T-helper 1 cell treated with Interleukin-12 subunit alpha and Interleukin-12 subunit beta and Interleukin-4 antibody, amounts not matched to agents 30 μg/mL and 1 μg/mL, for 36 hours (primary cell): ENCODE measurements at regions not wholly inside any gene's neighbourhood (a gene's known extent, or its start where the extent isn't known, plus 50 kb on each side); places are given as distances from the start of the nearest gene placed in this dataset.
"Not testable (repeated sequence)": the region's sequence is repeated elsewhere in the genome, so short reads cannot be mapped to it uniquely, and the experiment has no call there.

Source experiments
- H3K27ac Mint-ChIP-seq: one replicate; pipeline ENCODE4 v1.8.0; 2021; ENCODE audit warnings: mild to moderate bottlenecking, mixed read lengths
- H3K27me3 Mint-ChIP-seq: one replicate; pipeline ENCODE4 v1.8.0; 2021; ENCODE audit warnings: low read depth, mixed read lengths
- H3K36me3 Mint-ChIP-seq: one replicate; pipeline ENCODE4 v1.8.0; 2021; ENCODE audit warnings: low read depth, mixed read lengths
- H3K4me1 Mint-ChIP-seq: one replicate; pipeline ENCODE4 v1.8.0; 2021; ENCODE audit warnings: low read depth, mixed read lengths
- H3K4me3 Mint-ChIP-seq: one replicate; pipeline ENCODE4 v1.8.0; 2021; ENCODE audit warnings: mild to moderate bottlenecking, moderate library complexity, mixed read lengths
- H3K9me3 Mint-ChIP-seq: one replicate; pipeline ENCODE4 v1.8.0; 2021; ENCODE audit warnings: mixed read lengths

DNA sequence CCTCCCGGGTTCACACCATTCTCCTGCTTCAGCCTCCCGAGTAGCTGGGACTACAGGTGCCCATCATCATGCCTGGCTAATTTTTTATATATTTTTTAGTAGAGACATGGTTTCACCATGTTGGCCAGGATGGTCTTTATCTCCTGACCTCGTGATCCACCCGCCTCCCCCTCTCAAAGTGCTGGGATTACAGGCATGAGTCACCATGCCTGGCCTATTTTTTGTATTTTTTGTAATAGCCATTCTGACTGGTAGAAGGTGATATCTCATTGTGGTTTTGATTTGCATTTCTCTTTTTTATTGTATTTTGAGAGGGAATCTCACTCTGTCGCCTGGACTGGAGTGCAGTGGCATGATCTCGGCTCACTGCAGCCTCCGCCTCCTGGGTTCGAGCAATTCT, 139.6 kb upstream of the TNPO1 start:
- not testable (repeated sequence) for H3K4me1 Mint-ChIP-seq, H3K27me3 Mint-ChIP-seq, H3K9me3 Mint-ChIP-seq, H3K27ac Mint-ChIP-seq, H3K36me3 Mint-ChIP-seq, H3K4me3 Mint-ChIP-seq

DNA sequence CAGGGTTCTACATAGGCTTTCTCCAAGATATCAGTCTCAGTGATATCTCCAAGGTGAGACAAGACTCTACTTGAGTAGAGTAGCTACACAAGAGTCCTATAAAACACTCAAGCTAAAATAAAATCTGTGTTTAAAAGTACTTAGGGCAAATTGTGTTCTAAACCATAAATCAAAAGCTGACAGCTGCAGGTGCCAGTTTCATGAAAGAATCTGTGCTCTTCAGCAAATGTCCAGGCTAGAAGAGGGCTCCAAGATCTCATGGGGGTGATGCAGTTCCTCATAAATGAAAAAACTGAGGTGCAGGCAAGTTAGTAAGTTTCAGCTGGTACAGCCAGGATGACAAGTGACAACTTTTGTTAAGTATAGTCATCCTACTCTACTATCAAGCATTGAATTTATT, 142.8 kb upstream of the TNPO1 start:
- H3K9me3 Mint-ChIP-seq, result peaks cover 5% of the 10 kb centered on the region
- no peak overlapping the region for H3K27ac Mint-ChIP-seq
- no peak overlapping the region for H3K4me3 Mint-ChIP-seq
- peaks cover 4% of the 10 kb centered on the region for H3K27me3 Mint-ChIP-seq
- H3K4me1 Mint-ChIP-seq, result no peaks in the 10 kb centered on the region
- H3K36me3 Mint-ChIP-seq, result no peaks in the 10 kb centered on the region

DNA sequence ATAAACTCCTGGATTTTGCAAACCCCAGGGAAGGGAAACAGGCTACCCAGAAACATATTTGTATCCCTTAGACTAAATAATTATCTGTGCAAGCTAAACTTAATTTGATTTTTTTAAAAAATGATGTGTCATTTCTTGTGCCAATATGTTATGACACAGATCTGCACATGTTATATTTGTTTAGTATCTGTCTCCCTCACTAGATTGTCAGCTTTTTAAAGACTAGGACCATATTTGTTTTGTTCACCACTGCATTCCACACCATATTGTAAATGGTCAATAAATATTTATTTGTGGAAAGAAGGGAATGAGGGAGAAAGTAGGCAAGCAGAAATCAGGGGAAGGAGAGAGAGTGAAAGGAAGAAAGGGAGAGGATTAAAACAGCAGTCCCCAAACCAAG, 143.3 kb upstream of the TNPO1 start:
- Mint-ChIP-seq H3K4me1 (no peaks in the 10 kb centered on the region), H3K27me3 (peaks cover 4% of the 10 kb centered on the region), H3K9me3 (peaks cover 5% of the 10 kb centered on the region), H3K36me3 (no peaks in the 10 kb centered on the region), H3K27ac (no peak overlapping the region), H3K4me3 (no peak overlapping the region)

DNA sequence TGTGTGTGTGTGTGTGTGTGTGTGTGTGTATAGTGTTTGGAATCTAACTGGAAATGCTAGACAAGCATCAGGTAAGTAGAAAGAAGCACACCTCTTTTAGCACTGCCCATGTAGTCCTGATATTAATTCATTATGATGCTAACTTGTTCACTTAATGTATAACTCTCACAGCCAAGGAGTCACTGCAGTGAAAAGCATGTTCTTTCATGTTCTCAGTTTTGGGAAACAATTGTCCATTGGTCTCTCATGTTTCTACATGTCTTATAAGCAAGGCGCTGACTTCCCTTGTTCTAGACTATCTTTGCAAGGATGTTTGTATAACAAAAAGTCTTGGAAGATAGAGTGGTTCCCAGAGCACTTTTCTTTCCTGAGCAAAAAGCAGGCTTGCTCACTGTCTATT, 148.8 kb upstream of the TNPO1 start:
- Mint-ChIP-seq H3K4me3 (no peak overlapping the region), H3K27me3 (peaks cover 4% of the 10 kb centered on the region), H3K4me1 (no peaks in the 10 kb centered on the region), H3K9me3 (no peaks in the 10 kb centered on the region), H3K36me3 (no peaks in the 10 kb centered on the region), H3K27ac (no peak overlapping the region)

DNA sequence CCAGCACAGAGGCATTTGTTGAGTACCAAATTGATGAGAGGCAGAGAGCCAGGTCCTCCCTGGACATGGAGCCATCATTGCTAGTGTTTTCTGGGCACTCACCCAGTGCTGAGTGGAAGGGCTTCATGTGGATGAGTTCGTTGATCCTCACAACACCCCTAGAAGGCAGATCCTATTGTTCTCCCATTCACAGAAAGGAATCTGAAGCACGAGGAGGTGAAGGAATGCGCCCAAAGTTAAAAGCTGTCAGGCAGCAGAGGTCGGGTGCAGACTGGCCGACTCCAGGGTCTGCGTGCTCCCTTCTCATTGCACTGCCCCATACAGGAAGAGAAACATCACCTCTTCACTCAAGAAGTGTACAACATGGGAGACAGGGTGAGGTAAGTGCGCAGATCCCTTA, 153.5 kb upstream of the TNPO1 start:
- Mint-ChIP-seq H3K4me3 (no peak overlapping the region), H3K27ac (no peak overlapping the region), H3K4me1 (no peaks in the 10 kb centered on the region), H3K9me3 (no peaks in the 10 kb centered on the region), H3K27me3 (no peaks in the 10 kb centered on the region), H3K36me3 (no peaks in the 10 kb centered on the region)

DNA sequence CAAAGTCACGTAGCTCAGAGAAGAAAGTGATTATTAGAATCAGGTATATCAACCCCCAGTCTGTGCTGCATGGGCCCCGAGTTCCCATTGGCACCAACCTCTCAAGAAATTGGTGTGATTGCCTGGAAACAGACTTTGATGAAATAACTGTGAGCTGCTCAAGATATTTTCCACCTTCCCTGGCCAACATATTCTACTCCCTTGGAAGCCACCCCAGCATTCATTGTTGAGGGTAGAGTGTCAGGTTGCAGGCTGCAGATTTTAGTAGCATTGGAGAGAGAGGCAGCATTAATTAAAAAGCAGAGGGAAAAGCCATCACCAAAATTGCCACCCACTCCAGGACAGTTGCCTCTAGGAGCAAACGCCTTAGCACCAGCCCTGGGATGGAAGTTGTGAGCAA, 154.2 kb upstream of the TNPO1 start:
- Mint-ChIP-seq H3K27me3 (no peaks in the 10 kb centered on the region), H3K9me3 (no peaks in the 10 kb centered on the region), H3K4me1 (no peaks in the 10 kb centered on the region), H3K4me3 (no peak overlapping the region), H3K27ac (no peak overlapping the region), H3K36me3 (no peaks in the 10 kb centered on the region)

DNA sequence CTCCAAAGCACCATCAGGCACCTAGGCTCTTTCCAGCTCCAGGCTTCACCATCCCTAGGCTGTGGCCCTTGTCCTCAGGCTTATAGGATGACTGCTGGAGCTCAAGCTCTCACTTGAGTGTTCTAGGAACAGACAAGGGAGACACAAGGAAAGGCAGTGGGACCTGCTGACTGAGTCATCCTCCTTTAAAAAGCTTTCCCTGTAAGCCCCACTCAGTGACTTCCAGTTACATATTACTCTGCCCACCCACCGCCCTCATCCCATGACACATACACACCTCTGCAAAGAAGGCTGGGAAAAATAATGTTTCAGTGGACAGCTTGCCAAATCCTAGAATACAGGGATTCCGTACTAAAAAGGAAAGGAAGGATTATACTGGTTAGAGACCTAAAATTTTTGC, 154.2 kb upstream of the ZNF366 start:
- Mint-ChIP-seq H3K4me3 (no peak overlapping the region), H3K27ac (no peak overlapping the region), H3K9me3 (no peaks in the 10 kb centered on the region), H3K36me3 (no peaks in the 10 kb centered on the region), H3K27me3 (no peaks in the 10 kb centered on the region), H3K4me1 (no peaks in the 10 kb centered on the region)

DNA sequence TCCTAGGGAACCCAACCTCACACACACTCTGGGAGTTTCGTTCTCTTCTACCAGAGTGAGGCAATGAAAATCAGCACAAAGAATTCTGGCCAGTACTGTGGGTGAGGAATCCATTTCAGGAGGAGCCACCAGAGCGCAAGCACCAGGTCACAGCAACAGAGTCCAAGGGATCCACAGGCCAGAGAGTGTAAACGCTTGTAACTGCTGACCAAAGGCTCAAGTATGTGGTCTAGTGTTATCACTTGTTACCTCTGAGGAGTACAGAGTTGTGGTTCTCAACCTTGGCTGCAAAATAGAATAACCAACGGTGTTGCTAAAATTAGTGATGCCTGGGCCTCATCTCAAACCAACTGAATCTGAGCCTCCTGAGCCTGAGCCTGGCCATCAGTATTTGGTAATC, 152.5 kb upstream of the ZNF366 start:
- no peaks in the 10 kb centered on the region for H3K36me3 Mint-ChIP-seq
- H3K4me3 Mint-ChIP-seq, result no peak overlapping the region
- no peaks in the 10 kb centered on the region for H3K9me3 Mint-ChIP-seq

DNA sequence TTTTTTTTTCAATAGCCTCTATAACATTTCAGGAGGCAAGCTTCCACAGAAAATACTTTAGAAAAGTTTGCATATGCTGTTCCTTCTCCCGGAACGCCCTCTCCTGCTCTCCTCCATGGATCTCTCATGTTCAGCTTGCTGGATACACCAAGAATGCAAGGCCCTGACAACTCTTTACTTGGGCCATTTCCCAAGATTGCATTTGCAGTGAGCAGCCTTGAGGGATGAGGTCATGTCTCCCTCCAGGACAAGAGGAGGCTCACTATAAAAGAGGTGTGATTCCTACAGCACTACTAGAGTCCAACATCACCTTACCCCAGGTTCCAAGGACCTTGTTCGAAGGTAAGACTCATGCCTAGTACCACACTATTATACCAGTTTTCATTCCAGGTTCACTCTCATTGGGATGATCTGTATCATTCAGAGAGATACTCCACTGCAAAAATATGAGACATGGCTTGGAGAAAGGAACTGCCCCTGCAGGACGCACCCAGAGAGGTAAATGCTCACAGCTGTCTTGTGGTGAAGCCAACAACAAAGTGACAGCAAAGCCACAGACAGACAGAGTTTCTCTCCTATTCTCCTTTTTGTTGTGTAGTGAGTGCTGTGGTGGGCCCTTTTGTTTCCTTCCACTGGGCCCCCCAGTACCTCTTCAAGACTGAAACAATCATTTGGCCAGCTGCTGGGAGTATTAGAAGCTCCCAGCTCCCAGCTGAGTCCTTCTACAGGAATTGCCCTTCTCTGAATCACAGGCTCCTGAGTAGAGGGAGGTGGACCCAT, 151.7 kb upstream of the ZNF366 start:
- Mint-ChIP-seq H3K4me1 (no peaks in the 10 kb centered on the region), H3K9me3 (no peaks in the 10 kb centered on the region), H3K4me3 (no peak overlapping the region), H3K36me3 (no peaks in the 10 kb centered on the region), H3K27me3 (no peaks in the 10 kb centered on the region), H3K27ac (no peak overlapping the region)

More for the DNA sequence above, 152.5 kb upstream of the ZNF366 start:
- Mint-ChIP-seq H3K27me3 (no peaks in the 10 kb centered on the region), H3K27ac (no peak overlapping the region), H3K4me1 (no peaks in the 10 kb centered on the region)

DNA sequence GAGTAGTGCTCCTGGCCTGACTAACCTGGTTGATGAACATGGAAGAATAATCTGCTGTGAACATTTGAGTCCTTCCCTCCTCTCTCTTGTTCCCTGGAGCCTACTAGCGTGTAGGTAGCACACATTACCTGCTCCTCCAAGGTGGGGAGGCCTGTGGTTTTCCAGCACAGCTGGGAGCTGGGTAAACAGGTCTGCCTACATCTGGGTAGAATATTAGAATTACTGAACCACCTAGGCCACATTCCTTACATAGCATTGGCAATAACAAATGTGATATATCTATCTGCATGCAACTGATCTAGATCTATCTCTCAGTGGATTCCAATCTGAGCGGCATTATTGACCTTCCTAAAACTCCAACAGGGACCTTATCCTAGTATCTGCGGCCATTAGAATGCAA, 151.0 kb upstream of the ZNF366 start:
- H3K27me3 Mint-ChIP-seq, result no peaks in the 10 kb centered on the region
- no peak overlapping the region for H3K4me3 Mint-ChIP-seq
- H3K4me1 Mint-ChIP-seq, result no peaks in the 10 kb centered on the region
- H3K27ac Mint-ChIP-seq, result no peak overlapping the region
- H3K36me3 Mint-ChIP-seq, result no peaks in the 10 kb centered on the region
- H3K9me3 Mint-ChIP-seq, result no peaks in the 10 kb centered on the region

DNA sequence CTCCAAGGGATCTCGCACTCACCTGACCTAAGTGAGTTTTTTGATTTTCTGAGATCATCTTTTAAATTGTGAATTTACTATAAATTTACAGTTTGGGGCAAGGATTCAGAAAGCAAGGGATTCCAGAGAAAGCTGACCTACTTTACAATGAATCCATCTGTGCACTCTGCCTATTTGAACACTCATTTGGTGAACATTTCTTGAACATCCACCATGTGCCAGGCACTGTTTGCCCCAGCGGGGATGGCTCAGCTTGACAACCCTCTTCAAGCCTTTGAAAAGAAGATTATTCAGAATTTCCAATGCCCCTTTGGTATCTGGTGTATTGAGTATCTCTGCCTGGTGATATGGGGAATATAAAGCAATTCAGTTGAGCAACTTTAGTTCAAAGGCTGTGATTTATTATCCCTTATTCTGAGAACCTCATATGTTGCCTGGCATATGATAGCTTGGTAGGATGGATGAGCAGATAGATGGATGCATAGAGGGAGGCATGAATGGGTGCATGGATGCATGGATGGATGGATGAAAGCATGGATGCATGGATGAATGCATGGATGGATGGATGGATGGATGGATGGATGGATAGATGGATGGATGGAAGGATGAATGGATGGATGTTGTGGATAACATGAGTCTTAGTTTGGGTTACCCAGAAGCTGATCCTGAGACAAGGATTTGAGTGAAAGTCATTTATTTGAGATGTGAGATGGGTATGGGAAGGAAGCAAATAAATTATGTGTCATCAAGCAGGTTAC, 149.7 kb upstream of the ZNF366 start:
- H3K27ac Mint-ChIP-seq, result no peak overlapping the region
- no peaks in the 10 kb centered on the region for H3K27me3 Mint-ChIP-seq
- no peaks in the 10 kb centered on the region for H3K36me3 Mint-ChIP-seq
- no peaks in the 10 kb centered on the region for H3K4me1 Mint-ChIP-seq
- H3K9me3 Mint-ChIP-seq, result no peaks in the 10 kb centered on the region
- no peak overlapping the region for H3K4me3 Mint-ChIP-seq

DNA sequence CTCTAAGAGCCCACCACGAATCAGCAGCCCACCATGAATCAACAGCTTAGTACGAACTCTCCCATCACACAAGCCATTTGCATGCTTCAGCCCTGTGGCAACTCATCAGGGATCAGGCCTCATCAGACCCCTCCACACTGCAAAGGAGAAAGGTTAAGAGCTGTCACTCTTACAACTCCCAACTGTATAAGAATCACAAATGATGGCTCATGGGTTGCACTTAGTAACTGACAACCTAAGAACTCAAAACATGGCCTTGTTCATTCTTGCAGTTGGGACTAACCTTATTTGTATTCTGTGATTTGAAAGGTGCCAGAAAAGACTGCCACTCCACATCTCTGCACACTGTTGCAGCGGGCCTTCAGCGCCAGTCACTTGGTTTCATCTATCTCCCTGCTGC, 149.1 kb upstream of the ZNF366 start:
- no peaks in the 10 kb centered on the region for H3K27me3 Mint-ChIP-seq
- H3K27ac Mint-ChIP-seq, result no peak overlapping the region
- no peak overlapping the region for H3K4me3 Mint-ChIP-seq
- H3K36me3 Mint-ChIP-seq, result no peaks in the 10 kb centered on the region
- H3K9me3 Mint-ChIP-seq, result no peaks in the 10 kb centered on the region
- no peaks in the 10 kb centered on the region for H3K4me1 Mint-ChIP-seq

DNA sequence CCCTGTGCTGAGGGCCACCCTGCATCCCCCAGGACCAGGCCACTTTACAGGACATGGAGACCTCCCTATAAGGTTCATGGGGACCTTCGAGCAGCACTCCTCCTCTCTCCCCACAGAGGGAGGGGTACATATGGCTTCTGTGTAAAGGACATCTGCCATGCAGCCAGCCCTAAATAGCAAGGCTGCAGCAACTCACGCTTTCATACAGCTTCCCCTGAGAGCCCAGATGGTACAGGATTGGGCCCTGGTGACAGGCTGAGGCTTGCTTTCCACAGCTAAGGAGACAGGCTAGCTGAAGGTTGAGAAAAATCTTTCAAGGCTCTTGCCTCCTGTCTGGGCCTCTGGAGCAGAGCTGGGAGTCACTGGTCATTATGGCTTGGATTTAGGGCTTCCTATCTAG, 147.0 kb upstream of the ZNF366 start:
- H3K27ac Mint-ChIP-seq, result no peak overlapping the region
- no peaks in the 10 kb centered on the region for H3K9me3 Mint-ChIP-seq
- H3K27me3 Mint-ChIP-seq, result no peaks in the 10 kb centered on the region
- H3K4me1 Mint-ChIP-seq, result no peaks in the 10 kb centered on the region
- no peak overlapping the region for H3K4me3 Mint-ChIP-seq
- H3K36me3 Mint-ChIP-seq, result no peaks in the 10 kb centered on the region

DNA sequence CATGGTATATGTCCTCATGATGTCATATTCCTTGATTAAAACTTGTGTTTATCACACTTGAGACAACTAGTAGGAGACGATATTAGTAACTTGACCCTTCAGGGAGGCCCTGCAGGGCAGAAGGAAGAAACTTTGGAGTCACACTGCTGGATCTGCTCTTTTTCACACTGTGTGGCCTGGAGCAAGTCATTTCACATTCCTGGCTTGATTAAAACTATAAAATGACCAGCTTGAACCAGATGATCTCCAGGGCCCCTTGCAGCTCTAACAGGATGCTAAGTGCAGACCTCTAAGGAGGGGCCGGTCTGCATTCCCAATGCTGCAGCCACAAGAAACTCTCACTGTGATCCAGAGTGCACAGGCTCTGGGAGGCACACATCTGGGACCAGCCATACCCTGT, 146.4 kb upstream of the ZNF366 start:
- no peak overlapping the region for H3K4me3 Mint-ChIP-seq
- H3K27me3 Mint-ChIP-seq, result no peaks in the 10 kb centered on the region
- H3K36me3 Mint-ChIP-seq, result no peaks in the 10 kb centered on the region
- H3K4me1 Mint-ChIP-seq, result no peaks in the 10 kb centered on the region
- H3K9me3 Mint-ChIP-seq, result no peaks in the 10 kb centered on the region
- no peak overlapping the region for H3K27ac Mint-ChIP-seq

DNA sequence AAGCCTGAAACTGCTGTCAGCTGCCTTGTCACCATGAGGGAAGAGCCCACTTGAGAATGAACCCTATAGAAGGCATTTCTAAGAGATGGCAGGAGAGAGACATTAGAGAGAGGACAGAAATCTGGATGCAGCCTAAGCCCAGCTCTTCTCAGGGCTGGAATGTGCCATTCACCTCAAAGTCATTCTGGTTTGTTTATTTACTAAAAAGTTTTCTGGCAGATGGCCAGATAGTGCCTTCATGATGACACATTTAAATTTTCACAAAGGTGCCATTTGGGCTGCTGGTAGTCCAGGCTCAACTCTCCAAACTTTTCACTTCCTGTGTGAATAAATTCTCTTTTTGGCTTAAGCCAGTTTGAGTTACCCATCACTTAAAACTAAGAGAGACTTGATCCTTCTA, 144.6 kb upstream of the ZNF366 start:
- no peaks in the 10 kb centered on the region for H3K4me1 Mint-ChIP-seq
- no peaks in the 10 kb centered on the region for H3K27me3 Mint-ChIP-seq
- no peak overlapping the region for H3K27ac Mint-ChIP-seq
- no peak overlapping the region for H3K4me3 Mint-ChIP-seq
- H3K36me3 Mint-ChIP-seq, result no peaks in the 10 kb centered on the region
- no peaks in the 10 kb centered on the region for H3K9me3 Mint-ChIP-seq
